ENCODE measurements at regions not wholly inside any gene's neighbourhood (a gene's known extent, or its start where the extent isn't known, plus 50 kb on each side); places are given as distances from the start of the nearest gene placed in this dataset.

- no peak for DNase-seq (ENCODE audit: low spot score)
Observed at GRCh38 chr6:126091466-126091865, 105.1 kb downstream of the TRMT11 start.

GRCh38 chr6:126093108-126093507 lies 106.8 kb downstream of the TRMT11 start:
- DNase-seq (ENCODE audit: low spot score): no peak

GRCh38 chr6:126094411-126094810 lies 108.1 kb downstream of the TRMT11 start:
- no peak for DNase-seq (ENCODE audit: low spot score)

- DNase-seq (ENCODE audit: low spot score): no peak
Observed at GRCh38 chr6:126100386-126100785, 114.0 kb downstream of the TRMT11 start.

- no peak for DNase-seq (ENCODE audit: low spot score)
Observed at GRCh38 chr6:126102358-126102757, 116.0 kb downstream of the TRMT11 start.

- no peak for DNase-seq (ENCODE audit: low spot score)
Observed at GRCh38 chr6:126103993-126104392, 117.7 kb downstream of the TRMT11 start.

- DNase-seq (ENCODE audit: low spot score): no peak
Observed at GRCh38 chr6:126107475-126108166, 121.3 kb downstream of the TRMT11 start.

- no peak for DNase-seq (ENCODE audit: low spot score)
Observed at GRCh38 chr6:126110512-126111270, 124.4 kb downstream of the TRMT11 start.

GRCh38 chr6:126111327-126111726 lies 125.0 kb downstream of the TRMT11 start:
- DNase-seq (ENCODE audit: low spot score): no peak

- peak; percentile 61 for DNase-seq (ENCODE audit: low spot score)
Observed at GRCh38 chr6:126112171-126112632, 125.9 kb downstream of the TRMT11 start.

- no peak for DNase-seq (ENCODE audit: low spot score)
Observed at GRCh38 chr6:126113261-126113660, 126.9 kb downstream of the TRMT11 start.

- no peak for DNase-seq (ENCODE audit: low spot score)
Observed at GRCh38 chr6:126117251-126117650, 130.9 kb downstream of the TRMT11 start.

- no peak for DNase-seq (ENCODE audit: low spot score)
Observed at GRCh38 chr6:126118058-126118755, 131.9 kb downstream of the TRMT11 start.

- DNase-seq (ENCODE audit: low spot score): peak; percentile 24
Observed at GRCh38 chr6:126118936-126119335, 132.6 kb downstream of the TRMT11 start.

- no peak for DNase-seq (ENCODE audit: low spot score)
Observed at GRCh38 chr6:126123226-126123625, 136.9 kb downstream of the TRMT11 start.

- DNase-seq (ENCODE audit: low spot score): peak; percentile 9
Observed at GRCh38 chr6:126127659-126128058, 141.3 kb downstream of the TRMT11 start.

GRCh38 chr6:126131246-126131645 lies 144.9 kb downstream of the TRMT11 start:
- DNase-seq (ENCODE audit: low spot score): no peak

- DNase-seq (ENCODE audit: low spot score): no peak
Observed at GRCh38 chr6:126133984-126134383, 147.6 kb downstream of the TRMT11 start.

- no peak for DNase-seq (ENCODE audit: low spot score)
Observed at GRCh38 chr6:126134491-126134890, 148.2 kb downstream of the TRMT11 start.

GRCh38 chr6:126140015-126140414 lies 153.7 kb downstream of the TRMT11 start:
- DNase-seq (ENCODE audit: low spot score): no peak

- no peak for DNase-seq (ENCODE audit: low spot score)
Observed at GRCh38 chr6:126143761-126144251, 157.5 kb downstream of the TRMT11 start.

- DNase-seq (ENCODE audit: low spot score): no peak
Observed at GRCh38 chr6:126145351-126145750, 159.0 kb downstream of the TRMT11 start.
